ENCODE measurements at regions not wholly inside any gene's neighbourhood (a gene's known extent, or its start where the extent isn't known, plus 50 kb on each side); places are given as distances from the start of the nearest gene placed in this dataset.

DNA sequence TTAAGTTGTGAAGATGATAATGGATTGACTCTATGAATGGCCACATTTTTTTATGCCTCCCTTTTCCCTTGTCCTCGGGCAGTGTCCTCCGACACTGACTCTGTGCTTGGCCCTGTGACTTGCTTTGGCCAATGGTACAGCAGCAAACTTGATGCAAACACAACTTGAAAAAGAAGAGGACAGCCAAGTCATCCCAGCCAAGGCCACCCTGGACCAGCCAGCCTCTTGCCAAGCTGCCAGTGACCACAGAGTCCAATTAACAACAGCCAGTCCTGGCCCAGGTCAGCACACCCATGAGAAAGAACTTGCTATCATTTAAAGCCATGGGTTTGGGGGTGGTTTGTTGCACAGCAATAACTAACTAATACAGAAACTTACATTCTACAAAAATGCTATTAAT lies 63.4 kb upstream of the SLC35C1 start:
- Histone ChIP-seq H3K18ac (ENCODE audit: extremely low read depth, low read length) (no peak overlapping the region), H2BK12ac (ENCODE audit: low read depth, low read length) (no peak overlapping the region; the same call in 1 of the 2 replicates), H4K8ac (ENCODE audit: extremely low read depth, insufficient read depth, low read length) (no peak overlapping the region), H3K14ac (ENCODE audit: insufficient read length) (no peak overlapping the region), H2AK5ac (ENCODE audit: low read depth, low read length) (no peak overlapping the region), H3K23me2 (ENCODE audit: low read depth, low read length) (no peaks in the 10 kb centered on the region), H2BK15ac (ENCODE audit: low read length) (no peak overlapping the region), H3K4me3 (ENCODE audit: extremely low read depth in 1 of 4, insufficient read depth in 2 of 4, low read depth in 3 of 4, low read length in 4 of 4) (no peak overlapping the region), H3K27ac (ENCODE audit: low read depth, low read length) (no peak overlapping the region), H3K79me2 (ENCODE audit: control insufficient read depth in 1 of 2, insufficient read depth in 2 of 2, low read length in 2 of 2) (no peaks in the 10 kb centered on the region), H3K9ac (replicated peaks in 1 of 4; ENCODE audit: extremely low read depth in 1 of 4, low read depth in 3 of 4, low read length in 3 of 4) (no peak overlapping the region), H2BK120ac (replicated peaks; ENCODE audit: low read depth, low read length) (no peak overlapping the region), H4K5ac (ENCODE audit: insufficient read length, low read depth, low read length) (no peak overlapping the region), H3K27me3 (replicated peaks in 1 of 4; ENCODE audit: control insufficient read depth in 3 of 4, extremely low read depth in 1 of 4, insufficient read depth in 3 of 4, low read length in 3 of 4) (no peaks in the 10 kb centered on the region; a peak in 1 of 7 replicates), H3K4me1 (replicated peaks in 1 of 4; ENCODE audit: control insufficient read depth in 3 of 4, insufficient read depth in 4 of 4, low read length in 3 of 4) (peaks cover 0 to 9% (median 0%) of the 10 kb centered on the region in 4 experiments; a peak in 3 of 7 replicates), H4K20me1 (replicated peaks in 1 of 2; ENCODE audit: control insufficient read depth in 1 of 2, insufficient read depth in 2 of 2, low read length in 2 of 2) (no peaks in the 10 kb centered on the region), H3K23ac (ENCODE audit: insufficient read length) (no peak overlapping the region), H3K56ac (replicated peaks; ENCODE audit: insufficient read length, low read depth, low read length) (no peak overlapping the region), H3K79me1 (ENCODE audit: low read depth, low read length) (no peaks in the 10 kb centered on the region), H4K91ac (replicated peaks; ENCODE audit: insufficient read length, low read length) (no peak overlapping the region), H3K9me3 (ENCODE audit: insufficient read depth in 2 of 2, low read depth in 1 of 2, low read length in 1 of 2) (peaks cover 0 to 4% of the 10 kb centered on the region in 2 experiments; a peak in 1 of 4 replicates), H2BK5ac (ENCODE audit: low read depth, low read length) (no peak overlapping the region), H2AFZ (ENCODE audit: low read length) (no peak overlapping the region), H3K4me2 (ENCODE audit: insufficient read depth in 1 of 2, low read depth in 2 of 2, low read length in 2 of 2) (no peak overlapping the region), H3K4ac (replicated peaks; ENCODE audit: insufficient read length, low read depth, low read length) (no peak overlapping the region), H3K36me3 (ENCODE audit: control insufficient read depth in 2 of 4, insufficient read depth in 4 of 4, low read length in 3 of 4) (no peaks in the 10 kb centered on the region), H2BK20ac (ENCODE audit: low read length) (no peak overlapping the region)
- CTCF ChIA-PET (ENCODE audit: partially characterized antibody): interaction anchor here (0.9 kb wide), 1 partner anchor 370 kb away, joined by 3 read pairs; no protein-coding TSS in a partner anchor
- no peak for TF ChIP-seq SUZ12 (IDR thresholded peaks at IDR 0.05; ENCODE audit: low read length)
- TF ChIP-seq TEAD4 (IDR thresholded peaks at IDR 0.05; ENCODE audit: low read depth, low read length): no peak
- TF ChIP-seq PHF8 (conservative IDR thresholded peaks at IDR 0.05; ENCODE audit: low read depth, low read length): no peak
- TF ChIP-seq GTF2F1 (IDR thresholded peaks at IDR 0.05; ENCODE audit: borderline replicate concordance, low read depth, low read length): no peak
- DNase-seq (ENCODE audit: low read depth in 1 of 2, low spot score in 2 of 2): no peak
- 89% methylated on average over 2 of the region's 2 CpGs; no CpG with 5 or more reads in 1 of the 2 experiments for WGBS, 2 experiments (ENCODE audit: extremely low coverage in 1 of 2, insufficient coverage in 1 of 2, insufficient read length in 1 of 2, insufficient replicate concordance in 2 of 2, low coverage in 1 of 2, low lambda C conversion rate in 2 of 2, missing lambda C conversion rate in 1 of 2)
- POLR2A ChIA-PET (ENCODE audit: partially characterized antibody): no interaction called here
- no peak for FAIRE-seq
